Upper lobe of left lung (tissue), 4 donors: ENCODE measurements at regions not wholly inside any gene's neighbourhood (a gene's known extent, or its start where the extent isn't known, plus 50 kb on each side); places are given as distances from the start of the nearest gene placed in this dataset.

Experiments
- CTCF ChIP-seq, 6 experiments: fragments of 450-650 bp in 4 of 6; fragments of 200-600 bp in 2 of 6; sonication (generic) in 2 of 6; IDR thresholded peaks; one replicate each; pipeline ENCODE4 v1.5.1; 2016 to 2019; ENCODE audit warnings: antibody characterized with exemption in 6 of 6
- POLR2AphosphoS5 ChIP-seq, 2 donors: sonication (generic); formaldehyde crosslinking; IDR thresholded peaks; one replicate each; pipeline ENCODE4 v1.5.1; 2017; ENCODE audit warnings: antibody characterized with exemption in 2 of 2

- TF ChIP-seq CTCF (IDR thresholded peaks at IDR 0.05) (no peak), POLR2AphosphoS5 (IDR thresholded peaks at IDR 0.05) (no peak)
Measured at GRCh38 chr1:208951026-208951525, 632.4 kb upstream of the CAMK1G start.
